Bronchial epithelial cell (primary cell): ENCODE measurements at regions not wholly inside any gene's neighbourhood (a gene's known extent, or its start where the extent isn't known, plus 50 kb on each side); places are given as distances from the start of the nearest gene placed in this dataset.

Experiments
- DNase-seq: peaks from one replicate; pipeline ENCODE4 v3.0.0-alpha.2; 2010; ENCODE audit warnings: low read depth
- FAIRE-seq: peaks from 2 replicates; lab custom pipeline; 2011; peaks lifted over from hg19 to GRCh38; lab: Jason Lieb, UNC
- H3K27me3 ChIP-seq: 2 replicates; pipeline ENCODE4 v1.5.1; 2011; ENCODE audit warnings: low read length; ENCODE audit not compliant: control insufficient read depth, insufficient read depth
- H3K36me3 ChIP-seq: 2 replicates; pipeline ENCODE4 v1.5.1; 2011; ENCODE audit warnings: low read length; ENCODE audit not compliant: control insufficient read depth, insufficient read depth
- H3K4me3 ChIP-seq: 2 replicates; pipeline ENCODE4 v1.5.1; 2011; ENCODE audit warnings: mild to moderate bottlenecking, low read depth, low read length, control low read depth
- CTCF ChIP-seq: IDR thresholded peaks from 2 replicates; pipeline ENCODE4 v1.5.1; 2011; ENCODE audit warnings: mild to moderate bottlenecking, moderate library complexity, low read length, control low read depth, inconsistent platforms; ENCODE audit not compliant: insufficient read depth, severe bottlenecking

- H3K4me3 ChIP-seq, result no peak overlapping the region
- no peaks in the 10 kb centered on the region for H3K36me3 ChIP-seq
- DNase-seq, result no peak
- FAIRE-seq, result no peak
- no peak for TF ChIP-seq CTCF
- H3K27me3 ChIP-seq, result no peaks in the 10 kb centered on the region
These were observed 78.3 kb upstream of the MBOAT2 start for GRCh38 chr2:9081750-9082149.

- no peak for TF ChIP-seq CTCF
- DNase-seq, result no peak
- H3K27me3 ChIP-seq, result no peaks in the 10 kb centered on the region
- FAIRE-seq, result no peak
- H3K36me3 ChIP-seq, result no peaks in the 10 kb centered on the region
- no peak overlapping the region for H3K4me3 ChIP-seq
These were observed 74.9 kb upstream of the MBOAT2 start for GRCh38 chr2:9078405-9078804.

- Histone ChIP-seq H3K27me3 (no peaks in the 10 kb centered on the region), H3K4me3 (no peak overlapping the region), H3K36me3 (no peaks in the 10 kb centered on the region)
- DNase-seq (no peak), FAIRE-seq (no peak)
- no peak for TF ChIP-seq CTCF
These were observed 74.2 kb upstream of the MBOAT2 start for GRCh38 chr2:9077691-9078090.

- DNase-seq, result no peak
- no peaks in the 10 kb centered on the region for H3K36me3 ChIP-seq
- FAIRE-seq, result no peak
- H3K27me3 ChIP-seq, result no peaks in the 10 kb centered on the region
- no peak for TF ChIP-seq CTCF
- no peak overlapping the region for H3K4me3 ChIP-seq
These were observed 73.3 kb upstream of the MBOAT2 start for GRCh38 chr2:9076755-9077154.

GRCh38 chr2:9076210-9076609, 72.7 kb upstream of the MBOAT2 start:
- no peak for FAIRE-seq
- Histone ChIP-seq H3K36me3 (no peaks in the 10 kb centered on the region), H3K27me3 (no peaks in the 10 kb centered on the region), H3K4me3 (no peak overlapping the region)
- TF ChIP-seq CTCF, result no peak
- DNase-seq, result no peak

GRCh38 chr2:9074930-9075329, 71.4 kb upstream of the MBOAT2 start:
- Histone ChIP-seq H3K36me3 (no peaks in the 10 kb centered on the region), H3K27me3 (no peaks in the 10 kb centered on the region), H3K4me3 (no peak overlapping the region)
- TF ChIP-seq CTCF, result no peak
- DNase-seq (peak; percentile 51), FAIRE-seq (no peak)
